Right hindlimb (tissue), 1 donor: ENCODE measurements at regions not wholly inside any gene's neighbourhood (a gene's known extent, or its start where the extent isn't known, plus 50 kb on each side); places are given as distances from the start of the nearest gene placed in this dataset.

Source experiments
- DNase-seq: peaks from one replicate; pipeline ENCODE4 v3.0.0-alpha.2; 2018

DNA sequence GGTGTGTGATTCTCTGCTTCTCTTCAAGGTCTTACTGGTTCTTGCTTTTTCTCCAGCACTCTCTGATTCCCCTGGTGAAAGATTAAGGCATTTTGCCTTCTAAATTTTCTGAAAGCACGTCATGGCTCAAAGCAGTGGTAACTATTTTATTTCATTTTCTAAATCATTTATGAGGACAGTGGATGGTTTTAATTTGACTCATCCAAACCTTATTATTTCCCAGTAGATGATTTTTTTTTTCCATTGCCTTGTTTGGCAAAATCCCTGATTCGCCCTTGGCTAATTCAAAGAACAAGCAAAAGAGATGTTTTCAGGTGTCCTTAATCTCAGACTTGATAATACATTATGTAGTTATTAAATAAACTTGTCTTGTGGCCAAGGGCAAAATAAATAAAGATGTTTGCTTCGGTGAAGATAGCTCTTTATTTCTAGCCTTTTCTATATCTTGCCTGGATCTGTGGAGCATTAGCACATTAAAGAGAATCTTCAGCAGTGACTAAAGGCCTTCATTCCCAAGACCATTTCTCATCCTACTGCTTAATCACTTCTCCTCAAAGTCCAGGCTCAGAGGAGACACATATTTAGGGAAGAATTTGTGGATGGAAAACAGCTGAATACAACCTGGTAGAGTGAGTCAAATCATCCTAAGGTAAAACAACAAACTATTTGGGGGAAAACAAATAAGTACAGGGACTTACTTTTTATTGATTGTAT lies 359.8 kb downstream of the DUSP10 start:
- DNase-seq: no peak

DNA sequence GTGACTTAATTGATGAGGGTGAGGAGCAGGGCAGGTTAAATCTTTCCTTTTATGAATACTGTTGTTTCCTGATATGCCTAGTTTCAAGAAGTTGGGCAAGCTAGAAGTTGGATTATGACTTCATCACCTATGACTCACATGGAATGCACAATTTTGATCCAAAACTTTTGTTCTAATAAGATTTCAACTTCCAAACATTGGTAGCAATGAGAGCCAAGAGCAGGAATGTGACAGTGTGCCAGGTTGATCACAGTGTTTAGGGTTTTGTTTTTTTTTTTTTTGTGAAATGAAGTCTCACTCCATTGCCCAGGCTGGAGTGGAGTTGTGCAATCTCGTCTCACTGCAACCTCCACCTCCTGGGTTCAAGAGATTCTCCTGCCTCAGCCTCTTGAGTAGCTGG lies 349.4 kb downstream of the DUSP10 start:
- no peak for DNase-seq

DNA sequence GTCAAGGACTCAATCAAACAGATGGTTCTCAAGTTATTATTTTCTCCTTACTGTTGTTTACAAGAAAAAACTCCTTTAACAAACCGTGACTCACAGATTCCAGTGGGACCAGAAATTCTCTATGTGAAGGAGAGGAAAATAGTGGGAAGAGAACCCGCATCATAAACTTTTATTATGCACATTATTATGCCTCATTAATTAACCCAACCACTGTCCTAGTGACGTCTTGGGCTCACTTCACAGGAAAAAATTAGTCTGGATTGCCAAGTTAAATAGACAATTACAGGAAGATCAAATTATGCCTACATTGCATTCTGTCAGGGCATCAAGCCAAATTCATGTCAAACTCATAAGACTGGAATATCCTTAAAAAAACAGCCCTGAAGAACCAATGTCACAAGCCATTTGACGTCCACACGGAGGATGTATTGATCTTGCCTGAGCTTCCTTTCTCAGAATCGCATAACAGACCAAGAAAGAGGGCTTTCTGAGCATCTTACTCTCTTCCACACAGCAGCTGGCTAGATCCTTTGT lies 347.8 kb downstream of the DUSP10 start:
- DNase-seq: no peak

GRCh38 chr1:221396526-221396925 lies 345.4 kb downstream of the DUSP10 start:
- no peak for DNase-seq

- no peak for DNase-seq
These were observed 344.7 kb downstream of the DUSP10 start for GRCh38 chr1:221397141-221397540.

DNA sequence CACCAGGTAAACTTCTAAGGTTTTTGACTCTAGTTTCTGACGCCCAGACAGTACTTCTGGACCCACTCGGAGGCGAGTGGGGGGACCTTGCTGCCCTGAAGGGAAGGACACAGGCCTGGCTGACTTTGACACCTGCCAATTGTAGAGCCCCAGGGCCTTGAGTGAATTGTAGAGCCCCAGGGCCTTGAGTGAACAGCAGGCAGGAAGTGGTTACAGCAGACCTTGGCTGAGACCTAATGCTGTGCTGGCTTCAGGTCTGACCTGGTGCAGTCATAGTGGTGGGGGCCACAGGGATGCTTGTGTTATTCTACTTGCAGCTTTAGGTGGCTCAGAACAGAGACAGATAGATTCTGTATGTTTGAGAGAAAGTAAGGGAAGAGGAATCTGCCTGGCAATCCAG lies 344.3 kb downstream of the DUSP10 start:
- no peak for DNase-seq

GRCh38 chr1:221405146-221405545 lies 336.7 kb downstream of the DUSP10 start:
- no peak for DNase-seq

DNA sequence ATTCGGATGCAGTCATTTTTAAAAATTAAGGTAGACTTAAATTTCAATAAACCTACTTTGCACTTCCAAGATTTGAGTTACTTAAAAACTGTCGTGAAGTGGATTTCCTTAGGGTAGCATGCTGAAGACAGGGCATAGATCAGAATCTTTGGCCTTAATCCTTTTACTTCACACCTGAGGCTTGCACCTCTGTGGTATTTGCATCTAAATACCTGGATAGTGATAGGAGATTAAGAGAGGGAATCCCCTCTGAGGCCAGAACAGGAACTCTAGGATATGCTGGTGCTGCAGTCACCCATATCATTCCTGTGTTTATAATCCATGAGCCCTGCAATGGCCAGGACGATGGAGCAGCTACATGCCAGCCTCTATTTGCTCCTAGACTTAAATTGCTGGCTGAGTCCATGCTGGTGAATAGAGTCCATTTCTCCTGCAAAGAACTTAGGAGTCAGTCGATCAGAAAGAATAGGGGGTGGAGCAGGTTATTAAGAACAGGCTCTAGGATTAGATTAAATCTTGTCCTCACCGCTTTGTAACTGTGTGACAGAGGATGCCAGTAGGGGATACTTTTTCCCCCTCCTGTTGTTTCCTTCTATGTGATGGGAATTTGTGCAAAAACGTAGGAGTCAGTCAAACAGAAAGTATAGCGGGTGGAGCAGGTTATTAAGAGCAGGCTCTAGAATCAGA lies 333.6 kb downstream of the DUSP10 start:
- DNase-seq: no peak

DNA sequence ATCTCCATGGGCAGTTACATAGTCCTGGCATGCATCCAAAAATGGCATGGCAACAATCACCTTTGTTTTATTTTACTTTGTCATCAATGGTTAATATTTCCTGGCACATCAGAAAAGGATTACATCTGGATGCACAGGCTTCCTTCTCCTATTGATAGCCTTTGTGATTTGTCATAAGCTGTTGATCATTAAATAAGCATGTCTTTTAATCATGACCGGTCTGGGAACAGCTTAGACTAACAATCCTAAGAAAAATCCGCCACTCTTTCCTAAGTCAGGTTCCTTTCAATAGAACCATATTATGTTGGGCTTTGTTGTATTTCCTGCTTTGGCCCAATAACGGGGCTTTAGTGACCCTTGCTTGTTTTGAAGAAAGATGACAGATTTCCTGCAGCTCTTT lies 330.6 kb downstream of the DUSP10 start:
- DNase-seq: no peak

DNA sequence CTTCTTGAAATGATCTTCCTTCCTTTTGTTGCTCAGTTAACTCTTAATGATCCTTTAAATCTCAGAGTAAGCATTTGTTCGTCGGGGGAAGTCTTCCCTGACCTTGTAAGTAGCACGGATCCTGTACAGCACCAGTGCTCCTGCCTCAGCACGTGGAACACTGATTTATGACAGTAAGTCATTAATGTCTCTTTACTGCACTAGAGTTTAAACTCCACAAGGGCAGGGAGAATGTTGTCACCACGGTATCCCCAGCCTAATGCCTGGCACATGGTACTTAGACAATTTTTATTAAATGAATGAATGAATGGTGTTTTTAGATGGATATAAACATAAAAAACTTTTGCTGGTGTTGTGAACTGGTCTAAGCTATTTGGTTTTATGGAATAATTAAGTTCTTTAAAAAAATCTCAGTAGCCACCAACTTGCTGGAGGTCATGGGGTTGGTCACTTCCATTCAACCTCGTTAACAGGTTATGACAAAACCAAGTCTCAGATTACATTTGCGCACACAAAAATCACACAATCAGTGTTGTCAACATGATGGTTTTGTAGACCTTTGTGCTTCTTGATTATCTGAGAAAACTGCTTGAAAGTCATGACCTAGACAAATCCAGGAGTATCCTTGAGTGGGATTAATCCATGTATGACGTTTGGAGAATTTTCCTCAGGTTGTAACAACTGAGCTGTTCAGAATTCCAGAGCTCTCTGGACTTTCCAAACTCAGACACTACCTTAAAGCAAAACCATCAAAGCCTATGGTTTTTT lies 326.9 kb downstream of the DUSP10 start:
- DNase-seq: no peak

DNA sequence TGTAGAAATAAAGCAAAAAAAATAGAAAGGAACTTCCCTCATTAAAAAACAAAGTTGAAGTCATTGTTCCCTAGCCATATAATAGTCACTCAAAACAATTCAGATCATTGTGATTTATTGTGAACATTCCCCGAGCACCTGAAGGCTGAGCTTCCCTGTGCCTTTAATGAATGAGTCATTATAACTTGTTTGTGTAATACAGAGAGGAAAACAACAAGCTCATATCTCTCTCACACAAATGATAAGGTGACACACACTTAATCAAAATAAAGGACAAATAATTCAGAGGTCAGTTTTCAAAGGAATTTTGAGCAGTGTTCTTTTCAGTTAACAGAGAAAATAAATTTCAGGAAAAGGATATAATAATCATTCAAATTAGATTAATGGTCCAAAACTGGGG lies 326.2 kb downstream of the DUSP10 start:
- DNase-seq: no peak

DNA sequence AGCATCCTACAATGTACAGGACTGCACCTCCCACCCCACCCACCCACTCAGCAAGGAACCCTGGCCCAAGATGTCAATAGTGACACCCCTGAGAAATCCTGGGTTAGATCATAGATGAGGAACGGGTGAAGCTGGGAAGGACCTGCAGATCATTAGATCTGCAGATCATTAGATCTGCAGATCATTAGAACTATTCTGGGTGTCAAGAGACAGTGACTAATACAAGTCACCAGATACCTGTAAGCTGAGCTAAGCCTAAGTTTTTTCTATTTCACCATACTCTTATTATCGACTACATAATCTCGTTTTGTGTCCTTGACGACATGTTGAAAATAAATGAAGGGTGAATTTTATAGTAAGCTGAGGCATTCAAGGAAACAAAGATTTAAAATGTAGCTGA lies 325.7 kb downstream of the DUSP10 start:
- no peak for DNase-seq

DNA sequence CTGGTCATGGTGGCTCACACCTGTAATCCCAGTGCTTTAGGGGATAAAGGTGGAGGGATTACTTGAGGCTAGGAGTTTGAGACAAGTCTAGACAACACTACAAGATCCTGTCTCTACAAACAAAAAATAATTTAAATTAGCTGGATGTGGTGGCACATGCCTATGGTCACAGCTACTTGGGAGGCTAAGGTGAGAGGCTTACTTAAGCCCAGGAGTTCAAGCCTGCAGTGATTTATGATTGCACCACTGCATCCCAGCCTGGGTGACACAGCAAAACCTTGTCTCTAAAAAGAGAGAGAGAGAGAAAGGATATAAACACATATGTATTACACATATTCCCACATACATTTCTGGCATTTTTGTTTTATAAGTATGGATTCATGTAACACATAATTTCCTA lies 325.2 kb downstream of the DUSP10 start:
- DNase-seq: no peak

DNA sequence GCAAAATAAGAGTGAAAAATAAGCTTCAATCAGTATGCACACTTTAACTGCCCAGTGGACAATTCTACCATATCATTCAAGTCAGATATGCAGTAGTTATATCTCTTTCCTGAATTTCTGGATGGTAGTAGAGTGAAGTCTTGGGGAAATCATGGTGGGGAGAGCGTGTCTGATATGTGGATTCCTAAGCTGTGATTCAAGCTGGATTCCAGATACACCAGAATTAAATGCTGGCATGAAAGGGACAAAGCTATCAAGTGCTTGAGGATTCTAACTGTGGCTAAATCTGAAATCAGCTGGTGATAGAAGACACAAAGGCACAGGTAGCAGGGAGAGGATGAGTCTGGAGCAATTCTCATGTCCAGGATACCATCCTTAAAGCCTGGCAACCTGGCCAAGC lies 323.5 kb downstream of the DUSP10 start:
- no peak for DNase-seq

GRCh38 chr1:221419513-221420095 lies 322.3 kb downstream of the DUSP10 start:
- no peak for DNase-seq

- no peak for DNase-seq
These were observed 312.6 kb downstream of the DUSP10 start for GRCh38 chr1:221429264-221429663.

- DNase-seq: no peak
These were observed 311.5 kb downstream of the DUSP10 start for GRCh38 chr1:221430152-221430960.

DNA sequence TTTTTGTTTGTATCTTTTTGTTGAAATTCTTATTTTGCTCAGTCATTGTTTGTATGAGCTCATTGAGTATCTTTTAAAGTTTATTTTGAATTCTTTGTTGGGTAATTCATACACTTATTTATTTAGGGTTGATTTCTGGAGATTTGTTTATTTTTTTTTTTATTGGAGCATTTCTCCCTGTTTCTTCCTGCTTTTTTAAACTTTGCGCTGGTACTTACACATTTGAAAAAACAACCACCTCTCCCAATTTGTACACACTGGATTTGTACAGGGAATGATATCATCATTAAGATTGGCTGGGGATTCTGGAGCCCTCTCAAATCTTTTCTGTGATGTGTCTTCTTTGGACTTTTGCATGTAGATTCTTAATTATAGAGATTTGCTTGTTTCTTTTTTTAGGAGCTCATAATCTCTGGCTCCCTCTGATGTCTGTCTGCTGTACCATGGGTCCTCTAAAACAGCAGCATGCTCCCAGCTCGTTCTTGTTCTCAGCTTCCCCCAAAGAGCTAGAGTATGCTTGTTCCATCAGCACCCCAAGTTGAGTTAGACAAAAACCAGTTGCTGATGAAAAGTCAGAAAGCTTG lies 310.7 kb downstream of the DUSP10 start:
- DNase-seq: no peak

- no peak for DNase-seq
These were observed 309.9 kb downstream of the DUSP10 start for GRCh38 chr1:221431961-221432360.

- DNase-seq: no peak
These were observed 306.4 kb downstream of the DUSP10 start for GRCh38 chr1:221435504-221435904.

DNA sequence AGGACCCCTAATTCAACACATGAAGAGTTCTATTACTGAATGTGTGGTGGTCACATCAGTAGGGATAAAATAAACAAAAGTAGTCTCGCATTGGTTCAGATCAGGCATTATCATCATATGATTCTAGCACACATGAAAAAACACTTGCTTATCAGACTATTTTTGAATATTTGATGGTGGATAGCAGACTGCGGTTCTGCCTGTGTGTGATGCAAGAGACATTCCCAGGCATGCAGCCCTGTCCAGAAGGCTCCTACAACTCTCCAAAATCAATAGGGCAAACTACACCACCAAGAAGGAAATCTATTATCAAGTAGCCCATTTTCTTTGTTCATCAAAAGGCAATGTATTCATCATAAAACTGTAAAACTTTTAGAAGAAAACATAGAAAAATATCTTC lies 304.7 kb downstream of the DUSP10 start:
- DNase-seq: no peak

GRCh38 chr1:221437926-221438325 lies 304.0 kb downstream of the DUSP10 start:
- DNase-seq: no peak
